Liver (tissue), 8 donors: ENCODE measurements at regions not wholly inside any gene's neighbourhood (a gene's known extent, or its start where the extent isn't known, plus 50 kb on each side); places are given as distances from the start of the nearest gene placed in this dataset.

Experiments used
- DNase-seq: peaks from one replicate; pipeline ENCODE4 v3.0.0-alpha.2; 2017; ENCODE audit warnings: low spot score
- H3K27ac ChIP-seq, 2 donors: one replicate each; pipeline ENCODE4 v1.7.0; 2013; ENCODE audit warnings: inconsistent platforms in 2 of 2, low read length in 2 of 2, control low read depth in 1 of 2, low read depth in 1 of 2, mild to moderate bottlenecking in 1 of 2
- H3K27me3 ChIP-seq, 4 donors: one replicate each; pipeline versions ENCODE4 v1.6.1 to v1.7.0; 2013; ENCODE audit warnings: low read length in 3 of 4, inconsistent platforms in 1 of 4, mild to moderate bottlenecking in 1 of 4, moderate library complexity in 1 of 4; ENCODE audit not compliant: control insufficient read depth in 4 of 4, insufficient read depth in 4 of 4
- H3K36me3 ChIP-seq, 4 donors: one replicate each; pipeline versions ENCODE4 v1.6.1 to v1.7.0; 2013; ENCODE audit warnings: low read length in 3 of 4, mild to moderate bottlenecking in 3 of 4, low read depth in 1 of 4, moderate library complexity in 1 of 4; ENCODE audit not compliant: control insufficient read depth in 4 of 4, insufficient read depth in 3 of 4
- H3K4me1 ChIP-seq, 4 donors: one replicate each; pipeline versions ENCODE4 v1.6.1 to v1.7.0; 2013; ENCODE audit warnings: low read length in 3 of 4, mild to moderate bottlenecking in 3 of 4, moderate library complexity in 1 of 4; ENCODE audit not compliant: control insufficient read depth in 4 of 4, insufficient read depth in 4 of 4
- H3K4me3 ChIP-seq, 3 donors: one replicate each; pipeline versions ENCODE4 v1.6.1 to v1.7.0; 2013; ENCODE audit warnings: low read length in 3 of 3, control low read depth in 1 of 3, low read depth in 1 of 3, mild to moderate bottlenecking in 1 of 3
- H3K9ac ChIP-seq, 2 donors: one replicate each; pipeline ENCODE4 v1.7.0; 2013; ENCODE audit warnings: low read length in 2 of 2, mild to moderate bottlenecking in 2 of 2, moderate library complexity in 2 of 2, control low read depth in 1 of 2, low read depth in 1 of 2
- H3K9me3 ChIP-seq, 4 donors: one replicate each; pipeline versions ENCODE4 v1.6.1 to v1.7.0; 2013; ENCODE audit warnings: low read length in 3 of 4; ENCODE audit not compliant: control insufficient read depth in 4 of 4
- ATF3 ChIP-seq: IDR thresholded peaks from 2 replicates; pipeline ENCODE4 v1.6.1; 2016; ENCODE audit warnings: antibody characterized with exemption
- CTCF ChIP-seq: fragments of 150-350 bp; IDR thresholded peaks from 2 replicates; pipeline ENCODE4 v1.5.1; 2017; ENCODE audit warnings: improper control_type of control experiment, low read depth, low read length; ENCODE audit not compliant: missing input control
- EGR1 ChIP-seq, 2 donors: IDR thresholded peaks; 2 replicates each; pipeline ENCODE4 v1.6.1; 2016 to 2018; ENCODE audit warnings: antibody characterized with exemption in 2 of 2, low read depth in 2 of 2
- FOXA1 ChIP-seq: IDR thresholded peaks from 2 replicates; pipeline ENCODE4 v1.6.1; 2016; ENCODE audit warnings: antibody characterized with exemption
- FOXA2 ChIP-seq: IDR thresholded peaks from 2 replicates; pipeline ENCODE4 v1.6.1; 2016; ENCODE audit warnings: antibody characterized with exemption
- GABPA ChIP-seq, 2 donors: IDR thresholded peaks in 1 of 2; conservative IDR thresholded peaks in 1 of 2; 2 replicates each; pipeline ENCODE4 v1.6.1; 2016; ENCODE audit warnings: antibody characterized with exemption in 2 of 2, mild to moderate bottlenecking in 1 of 2, moderate library complexity in 1 of 2
- HNF4A ChIP-seq, 2 donors: conservative IDR thresholded peaks; 2 replicates each; pipeline ENCODE4 v1.6.1; 2016; ENCODE audit warnings: antibody characterized with exemption in 2 of 2, mild to moderate bottlenecking in 2 of 2
- HNF4G ChIP-seq: IDR thresholded peaks from 2 replicates; pipeline ENCODE4 v1.6.1; 2016; ENCODE audit warnings: antibody characterized with exemption
- JUND ChIP-seq, 2 donors: IDR thresholded peaks; 2 replicates each; pipeline ENCODE4 v1.6.1; 2016; ENCODE audit warnings: antibody characterized with exemption in 2 of 2
- NR2F2 ChIP-seq: IDR thresholded peaks from 2 replicates; pipeline ENCODE4 v1.6.1; 2016; ENCODE audit warnings: antibody characterized with exemption
- RAD21 ChIP-seq, 2 donors: IDR thresholded peaks; 2 replicates each; pipeline ENCODE4 v1.6.1; 2016; ENCODE audit warnings: antibody characterized with exemption in 2 of 2, mild to moderate bottlenecking in 2 of 2
- RXRA ChIP-seq, 2 donors: IDR thresholded peaks; 2 replicates each; pipeline ENCODE4 v1.6.1; 2017 to 2018; ENCODE audit warnings: antibody characterized with exemption in 2 of 2, mild to moderate bottlenecking in 1 of 2
- SP1 ChIP-seq: IDR thresholded peaks from 2 replicates; pipeline ENCODE4 v1.6.1; 2018; ENCODE audit warnings: antibody characterized with exemption, mild to moderate bottlenecking
- TAF1 ChIP-seq: conservative IDR thresholded peaks from 2 replicates; pipeline ENCODE4 v1.6.1; 2016; ENCODE audit warnings: antibody characterized with exemption, mild to moderate bottlenecking
- YY1 ChIP-seq: IDR thresholded peaks from 2 replicates; pipeline ENCODE4 v1.6.1; 2016; ENCODE audit warnings: antibody characterized with exemption, mild to moderate bottlenecking
- WGBS: extraction: QIAGEN DNeasy Blood & Tissue Kit; methylation state at CpG from one replicate; pipeline ENCODE4 v1.1.7; 2013; 5-methylcytosine and 5-hydroxymethylcytosine counted together
- TF ChIP-seq, protein P1 (sequence below): IDR thresholded peaks from 2 replicates; pipeline ENCODE4 v1.6.1; 2016; ENCODE audit warnings: antibody characterized with exemption
- TF ChIP-seq, protein P2 (sequence below): IDR thresholded peaks from 2 replicates; pipeline ENCODE4 v1.6.1; 2016; ENCODE audit warnings: antibody characterized with exemption
- TF ChIP-seq, protein P3 (sequence below): IDR thresholded peaks from 2 replicates; pipeline ENCODE4 v1.6.1; 2016; ENCODE audit warnings: antibody characterized with exemption, mild to moderate bottlenecking
- donor health status: healthy.
- donor health status: healthy.
- donor health status: healthy.
- donor health status: healthy.
- donor health status: healthy.

DNA sequence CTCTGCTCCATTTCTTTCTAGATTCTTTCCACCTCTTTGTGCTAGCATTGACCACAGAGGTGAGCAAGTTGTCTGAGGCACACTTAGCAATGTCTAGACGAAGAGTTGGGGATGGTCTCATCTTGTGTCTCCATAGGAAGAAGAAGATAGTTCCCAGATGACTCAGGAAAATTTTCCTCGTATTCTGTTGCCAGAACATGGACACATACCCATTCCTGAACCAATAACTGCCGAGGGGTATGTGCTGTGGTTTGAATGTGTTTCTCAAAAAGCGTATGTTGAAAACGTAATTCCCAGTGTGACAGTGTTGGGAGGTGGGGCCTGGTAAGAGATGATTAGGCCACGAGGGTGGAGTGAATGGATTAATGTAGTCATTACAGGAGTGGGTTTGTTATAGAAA lies 107.5 kb upstream of the GALNT15 start (continued):
- TF ChIP-seq, protein P1, sequence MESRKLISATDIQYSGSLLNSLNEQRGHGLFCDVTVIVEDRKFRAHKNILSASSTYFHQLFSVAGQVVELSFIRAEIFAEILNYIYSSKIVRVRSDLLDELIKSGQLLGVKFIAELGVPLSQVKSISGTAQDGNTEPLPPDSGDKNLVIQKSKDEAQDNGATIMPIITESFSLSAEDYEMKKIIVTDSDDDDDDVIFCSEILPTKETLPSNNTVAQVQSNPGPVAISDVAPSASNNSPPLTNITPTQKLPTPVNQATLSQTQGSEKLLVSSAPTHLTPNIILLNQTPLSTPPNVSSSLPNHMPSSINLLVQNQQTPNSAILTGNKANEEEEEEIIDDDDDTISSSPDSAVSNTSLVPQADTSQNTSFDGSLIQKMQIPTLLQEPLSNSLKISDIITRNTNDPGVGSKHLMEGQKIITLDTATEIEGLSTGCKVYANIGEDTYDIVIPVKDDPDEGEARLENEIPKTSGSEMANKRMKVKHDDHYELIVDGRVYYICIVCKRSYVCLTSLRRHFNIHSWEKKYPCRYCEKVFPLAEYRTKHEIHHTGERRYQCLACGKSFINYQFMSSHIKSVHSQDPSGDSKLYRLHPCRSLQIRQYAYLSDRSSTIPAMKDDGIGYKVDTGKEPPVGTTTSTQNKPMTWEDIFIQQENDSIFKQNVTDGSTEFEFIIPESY, result no peak
- TF ChIP-seq RXRA (IDR thresholded peaks at IDR 0.05), result no peak
- TF ChIP-seq YY1, result no peak
- TF ChIP-seq, protein P2, sequence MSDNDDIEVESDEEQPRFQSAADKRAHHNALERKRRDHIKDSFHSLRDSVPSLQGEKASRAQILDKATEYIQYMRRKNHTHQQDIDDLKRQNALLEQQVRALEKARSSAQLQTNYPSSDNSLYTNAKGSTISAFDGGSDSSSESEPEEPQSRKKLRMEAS, result no peak
- no peak for TF ChIP-seq SP1
- no peak for TF ChIP-seq TAF1
- TF ChIP-seq EGR1 (IDR thresholded peaks at IDR 0.05; ENCODE audit: low read depth in 2 of 2), result no peak
- no peak for TF ChIP-seq RAD21 (IDR thresholded peaks at IDR 0.05)

DNA sequence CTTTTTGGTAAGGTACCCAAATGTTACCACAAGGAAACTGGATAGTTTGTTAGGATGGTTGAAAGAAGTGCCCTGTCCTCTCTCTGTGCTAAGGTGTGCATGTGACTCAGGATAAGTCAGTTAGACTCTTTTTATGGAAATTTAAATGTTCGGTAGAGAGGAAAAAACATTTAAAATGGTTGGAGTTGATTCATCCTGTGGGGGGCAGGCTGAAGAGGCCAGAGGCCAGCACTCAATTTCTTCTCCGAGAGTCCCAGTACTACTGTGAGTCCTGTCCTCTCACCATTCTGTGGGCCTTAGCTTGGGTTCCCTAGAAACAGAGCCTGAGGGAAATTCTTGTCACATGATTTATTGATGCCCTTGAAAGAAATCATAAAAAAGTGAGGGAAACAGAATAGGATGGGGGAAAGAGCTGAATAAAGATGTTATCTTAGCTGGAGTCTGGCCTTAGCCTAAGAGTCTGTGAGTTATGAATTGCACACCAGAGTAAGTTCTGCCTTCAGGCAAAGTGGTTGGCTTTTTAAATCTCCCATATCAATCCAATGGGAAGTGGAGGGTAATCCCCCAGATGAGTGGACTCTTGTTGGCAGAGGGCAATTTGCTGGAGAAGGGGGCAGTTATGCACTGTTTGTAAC lies 106.5 kb upstream of the GALNT15 start:
- no peak for DNase-seq
- no peak overlapping the region for H3K27ac ChIP-seq
- H3K27me3 ChIP-seq, result no peaks in the 10 kb centered on the region
- H3K9me3 ChIP-seq, result no peaks in the 10 kb centered on the region
- H3K4me3 ChIP-seq, result no peak overlapping the region
- H3K36me3 ChIP-seq, result no peaks in the 10 kb centered on the region
- TF ChIP-seq FOXA1 (no peak), ATF3 (no peak), SP1 (no peak), CTCF (no peak), NR2F2 (no peak), RAD21 (IDR thresholded peaks at IDR 0.05) (no peak), TAF1 (no peak), YY1 (no peak), HNF4A (conservative IDR thresholded peaks at IDR 0.05) (no peak), JUND (IDR thresholded peaks at IDR 0.05) (no peak), FOXA2 (no peak), RXRA (IDR thresholded peaks at IDR 0.05) (no peak), EGR1 (IDR thresholded peaks at IDR 0.05; ENCODE audit: low read depth in 2 of 2) (no peak), GABPA (IDR thresholded peaks at IDR 0.05 in 1 of 2, conservative IDR thresholded peaks at IDR 0.05 in 1 of 2) (no peak), HNF4G (no peak)
- TF ChIP-seq, protein P2, result no peak
- TF ChIP-seq, protein P3, sequence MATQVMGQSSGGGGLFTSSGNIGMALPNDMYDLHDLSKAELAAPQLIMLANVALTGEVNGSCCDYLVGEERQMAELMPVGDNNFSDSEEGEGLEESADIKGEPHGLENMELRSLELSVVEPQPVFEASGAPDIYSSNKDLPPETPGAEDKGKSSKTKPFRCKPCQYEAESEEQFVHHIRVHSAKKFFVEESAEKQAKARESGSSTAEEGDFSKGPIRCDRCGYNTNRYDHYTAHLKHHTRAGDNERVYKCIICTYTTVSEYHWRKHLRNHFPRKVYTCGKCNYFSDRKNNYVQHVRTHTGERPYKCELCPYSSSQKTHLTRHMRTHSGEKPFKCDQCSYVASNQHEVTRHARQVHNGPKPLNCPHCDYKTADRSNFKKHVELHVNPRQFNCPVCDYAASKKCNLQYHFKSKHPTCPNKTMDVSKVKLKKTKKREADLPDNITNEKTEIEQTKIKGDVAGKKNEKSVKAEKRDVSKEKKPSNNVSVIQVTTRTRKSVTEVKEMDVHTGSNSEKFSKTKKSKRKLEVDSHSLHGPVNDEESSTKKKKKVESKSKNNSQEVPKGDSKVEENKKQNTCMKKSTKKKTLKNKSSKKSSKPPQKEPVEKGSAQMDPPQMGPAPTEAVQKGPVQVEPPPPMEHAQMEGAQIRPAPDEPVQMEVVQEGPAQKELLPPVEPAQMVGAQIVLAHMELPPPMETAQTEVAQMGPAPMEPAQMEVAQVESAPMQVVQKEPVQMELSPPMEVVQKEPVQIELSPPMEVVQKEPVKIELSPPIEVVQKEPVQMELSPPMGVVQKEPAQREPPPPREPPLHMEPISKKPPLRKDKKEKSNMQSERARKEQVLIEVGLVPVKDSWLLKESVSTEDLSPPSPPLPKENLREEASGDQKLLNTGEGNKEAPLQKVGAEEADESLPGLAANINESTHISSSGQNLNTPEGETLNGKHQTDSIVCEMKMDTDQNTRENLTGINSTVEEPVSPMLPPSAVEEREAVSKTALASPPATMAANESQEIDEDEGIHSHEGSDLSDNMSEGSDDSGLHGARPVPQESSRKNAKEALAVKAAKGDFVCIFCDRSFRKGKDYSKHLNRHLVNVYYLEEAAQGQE, result no peak
- TF ChIP-seq, protein P1, result no peak
- no peak overlapping the region for H3K9ac ChIP-seq
- WGBS, result over 99% methylated on average over 2 of the region's 2 CpGs
- no peaks in the 10 kb centered on the region for H3K4me1 ChIP-seq
